LoVo (cell line): ENCODE measurements at regions not wholly inside any gene's neighbourhood (a gene's known extent, or its start where the extent isn't known, plus 50 kb on each side); places are given as distances from the start of the nearest gene placed in this dataset.

Experiments used
- DNase-seq: peaks from one replicate; pipeline ENCODE4 v3.0.0-alpha.2; 2016; ENCODE audit warnings: low spot score

GRCh38 chr22:48440673-48441552, 1386.8 kb downstream of the BRD1 start:
- DNase-seq, result no peak

- no peak for DNase-seq
Measured at GRCh38 chr22:48440176-48440575, 1387.5 kb downstream of the BRD1 start.

GRCh38 chr22:48439560-48440135, 1388.0 kb downstream of the BRD1 start:
- DNase-seq, result no peak

- no peak for DNase-seq
Measured at GRCh38 chr22:48438800-48439559, 1388.7 kb downstream of the BRD1 start.

GRCh38 chr22:48438096-48438495, 1389.6 kb downstream of the BRD1 start:
- DNase-seq, result no peak

- no peak for DNase-seq
Measured at GRCh38 chr22:48436201-48436931, 1391.3 kb downstream of the BRD1 start.

- no peak for DNase-seq
Measured at GRCh38 chr22:48434868-48435250, 1392.8 kb downstream of the BRD1 start.

GRCh38 chr22:48434156-48434867, 1393.4 kb downstream of the BRD1 start:
- DNase-seq, result no peak

GRCh38 chr22:48433647-48434046, 1394.0 kb downstream of the BRD1 start:
- no peak for DNase-seq

GRCh38 chr22:48432781-48433518, 1394.7 kb downstream of the BRD1 start:
- DNase-seq, result no peak

- DNase-seq, result no peak
Measured at GRCh38 chr22:48431536-48432315, 1395.9 kb downstream of the BRD1 start.

GRCh38 chr22:48431014-48431413, 1396.7 kb downstream of the BRD1 start:
- no peak for DNase-seq

- no peak for DNase-seq
Measured at GRCh38 chr22:48429446-48430020, 1398.1 kb downstream of the BRD1 start.

GRCh38 chr22:48428631-48429371, 1398.9 kb downstream of the BRD1 start:
- DNase-seq, result no peak

- DNase-seq, result no peak
Measured at GRCh38 chr22:48427731-48428211, 1399.9 kb downstream of the BRD1 start.

GRCh38 chr22:48426466-48427380, 1401.0 kb downstream of the BRD1 start:
- DNase-seq, result no peak

GRCh38 chr22:48425641-48426040, 1402.0 kb downstream of the BRD1 start:
- no peak for DNase-seq

- DNase-seq, result no peak
Measured at GRCh38 chr22:48425091-48425506, 1402.6 kb downstream of the BRD1 start.
